Progenitor cell of endocrine pancreas (in vitro differentiated cells): ENCODE measurements at regions not wholly inside any gene's neighbourhood (a gene's known extent, or its start where the extent isn't known, plus 50 kb on each side); places are given as distances from the start of the nearest gene placed in this dataset.

Experiments
- DNase-seq: peaks from one replicate; pipeline ENCODE4 v3.0.0; 2021; ENCODE audit warnings: low spot score; ENCODE audit not compliant: unreplicated experiment
- H3K27ac Mint-ChIP-seq: 2 replicates; pipeline ENCODE4 v1.8.0; 2021; ENCODE audit warnings: mild to moderate bottlenecking, moderate library complexity, mixed read lengths
- H3K27me3 Mint-ChIP-seq: 2 replicates; pipeline ENCODE4 v1.8.0; 2021; ENCODE audit warnings: mixed read lengths
- H3K36me3 Mint-ChIP-seq: 2 replicates; pipeline ENCODE4 v1.8.0; 2022; ENCODE audit warnings: mixed read lengths; ENCODE audit not compliant: insufficient read depth
- H3K4me1 Mint-ChIP-seq: 2 replicates; pipeline ENCODE4 v1.8.0; 2021; ENCODE audit warnings: low read depth, mixed read lengths
- H3K4me3 Mint-ChIP-seq: 2 replicates; pipeline ENCODE4 v1.8.0; 2021; ENCODE audit warnings: low read depth, mild to moderate bottlenecking, moderate library complexity, mixed read lengths
- H3K9me3 Mint-ChIP-seq: 2 replicates; pipeline ENCODE4 v1.8.0; 2021; ENCODE audit warnings: low read depth, mixed read lengths
- CTCF ChIP-seq: fragments of 200-600 bp; sonication (generic); IDR thresholded peaks from one replicate; pipeline ENCODE4 v1.5.0; 2021; ENCODE audit warnings: antibody characterized with exemption, mild to moderate bottlenecking; ENCODE audit not compliant: unreplicated experiment

GRCh38 chr1:164086832-164087231 lies 472.2 kb upstream of the PBX1 start:
- DNase-seq: no peak

GRCh38 chr1:164087906-164088453 lies 471.0 kb upstream of the PBX1 start:
- Mint-ChIP-seq H3K36me3 (no peaks in the 10 kb centered on the region), H3K4me1 (no peaks in the 10 kb centered on the region), H3K9me3 (peaks cover 5% of the 10 kb centered on the region), H3K4me3 (no peak overlapping the region), H3K27me3 (no peaks in the 10 kb centered on the region), H3K27ac (no peak overlapping the region)
- no peak for TF ChIP-seq CTCF
- no peak for DNase-seq

More at GRCh38 chr1:164086832-164087231, 472.2 kb upstream of the PBX1 start:
- Mint-ChIP-seq H3K27ac (no peak overlapping the region), H3K27me3 (no peaks in the 10 kb centered on the region), H3K4me1 (no peaks in the 10 kb centered on the region), H3K4me3 (no peak overlapping the region), H3K36me3 (no peaks in the 10 kb centered on the region), H3K9me3 (no peaks in the 10 kb centered on the region)
- TF ChIP-seq CTCF: no peak

- no peaks in the 10 kb centered on the region for H3K36me3 Mint-ChIP-seq
- H3K27me3 Mint-ChIP-seq: no peaks in the 10 kb centered on the region
- H3K9me3 Mint-ChIP-seq: peaks cover 16% of the 10 kb centered on the region
- TF ChIP-seq CTCF: no peak
- no peaks in the 10 kb centered on the region for H3K4me1 Mint-ChIP-seq
- no peak overlapping the region for H3K27ac Mint-ChIP-seq
- H3K4me3 Mint-ChIP-seq: no peak overlapping the region
- no peak for DNase-seq
Measured at GRCh38 chr1:164092603-164093353, 466.2 kb upstream of the PBX1 start.

GRCh38 chr1:164093543-164093942 lies 465.4 kb upstream of the PBX1 start:
- TF ChIP-seq CTCF: no peak
- Mint-ChIP-seq H3K36me3 (no peaks in the 10 kb centered on the region), H3K9me3 (peaks cover 16% of the 10 kb centered on the region), H3K4me1 (no peaks in the 10 kb centered on the region), H3K27ac (no peak overlapping the region), H3K27me3 (no peaks in the 10 kb centered on the region), H3K4me3 (no peak overlapping the region)
- no peak for DNase-seq

- no peak for TF ChIP-seq CTCF
- Mint-ChIP-seq H3K27ac (no peak overlapping the region), H3K4me3 (no peak overlapping the region), H3K4me1 (no peaks in the 10 kb centered on the region), H3K9me3 (peaks cover 14% of the 10 kb centered on the region), H3K36me3 (peaks cover 1% of the 10 kb centered on the region), H3K27me3 (no peaks in the 10 kb centered on the region)
- DNase-seq: no peak
Measured at GRCh38 chr1:164101802-164102201, 457.2 kb upstream of the PBX1 start.
